HCT116 (cell line): ENCODE measurements at regions not wholly inside any gene's neighbourhood (a gene's known extent, or its start where the extent isn't known, plus 50 kb on each side); places are given as distances from the start of the nearest gene placed in this dataset.

Experiments used
- ATAC-seq: fragments of 200-7000 bp; cut with Tn5 transposase; 2 replicates; pipeline ENCODE4 v1.9.1; 2020; ENCODE audit warnings: mild to moderate bottlenecking, moderate library complexity
- BruUV-seq: library from RNA; stranded (reverse); fragments of 400-500 nt; replicated peaks from 2 replicates; lab custom pipeline; 2021; lab: Mats Ljungman, UMichigan
- CTCF ChIA-PET: fragments of 300-600 bp; sonication (Branson Sonifier 250); formaldehyde crosslinking; loops from one replicate; lab custom pipeline; 2021; ENCODE audit warnings: antibody characterized with exemption; lab: Charles Lee
- POLR2A ChIA-PET: fragments of 300-600, 350-600 bp; sonication (Branson Sonifier 250); formaldehyde crosslinking; loops from one replicate; lab custom pipeline; 2021; ENCODE audit warnings: antibody characterized with exemption; lab: Charles Lee
- RAD21 ChIA-PET, 2 experiments: fragments of 300-600 bp; sonication (Branson Sonifier 250); formaldehyde crosslinking; loops; one replicate each; lab custom pipeline; 2023; ENCODE audit warnings: low total read pairs in 2 of 2; ENCODE audit not compliant: uncharacterized antibody in 2 of 2, unreplicated experiment in 2 of 2, low non-redundant PET in 1 of 2; lab: Charles Lee
- DNase-seq: peaks from one replicate; pipeline ENCODE4 v3.0.0-alpha.2; 2010; ENCODE audit warnings: low read depth, low spot score
- H2AFZ ChIP-seq: fragments of 200-600 bp; shearing (Covaris generic), sonication (generic); 2 replicates; pipeline ENCODE4 v1.6.1; 2017; ENCODE audit warnings: low read depth, mixed run types, mixed read lengths, antibody characterized with exemption, low read length; ENCODE audit not compliant: poor library complexity, severe bottlenecking
- H3K27ac ChIP-seq: 2 replicates; pipeline ENCODE4 v1.5.1; 2012; ENCODE audit warnings: low read depth, low read length
- H3K27me3 ChIP-seq: fragments of 200-600 bp; sonication (generic); 2 replicates; pipeline ENCODE4 v1.6.1; 2016; ENCODE audit warnings: mixed run types, low read length, mixed read lengths; ENCODE audit not compliant: insufficient read depth
- H3K36me3 ChIP-seq, 2 experiments: fragments of 200-500 bp in 1 of 2; fragments of 200-600 bp in 1 of 2; sonication (Bioruptor generic) in 1 of 2; sonication (generic) in 1 of 2; 2 replicates each; pipeline versions ENCODE4 v1.5.1 to v1.6.1; 2014 to 2016; ENCODE audit warnings: low read length in 2 of 2, inconsistent platforms in 1 of 2, mixed read lengths in 1 of 2, mixed run types in 1 of 2; ENCODE audit not compliant: insufficient read depth in 2 of 2, control insufficient read depth in 1 of 2
- H3K4me1 ChIP-seq, 2 experiments: fragments of 200-600 bp in 1 of 2; sonication (generic) in 1 of 2; 2 replicates each; pipeline versions ENCODE4 v1.5.1 to v1.6.1; 2012 to 2017; ENCODE audit warnings: low read length in 2 of 2, inconsistent platforms in 1 of 2, mild to moderate bottlenecking in 1 of 2, mixed read lengths in 1 of 2, mixed run types in 1 of 2, moderate library complexity in 1 of 2; ENCODE audit not compliant: insufficient read depth in 2 of 2, control insufficient read depth in 1 of 2
- H3K4me2 ChIP-seq: fragments of 200-600 bp; sonication (generic); 2 replicates; pipeline ENCODE4 v1.6.1; 2017; ENCODE audit warnings: mixed run types, low read length, mixed read lengths
- H3K4me3 ChIP-seq, 2 experiments: fragments of 200-600 bp in 1 of 2; sonication (generic) in 1 of 2; replicated peaks in 1 of 2; 2 replicates each; pipeline ENCODE4 v1.5.1; 2011 to 2016; ENCODE audit warnings: low read length in 2 of 2, control low read depth in 1 of 2, low read depth in 1 of 2, mild to moderate bottlenecking in 1 of 2, mixed read lengths in 1 of 2, mixed run types in 1 of 2
- H3K79me2 ChIP-seq: fragments of 200-600 bp; sonication (generic); 2 replicates; pipeline ENCODE4 v1.6.1; 2017; ENCODE audit warnings: mild to moderate bottlenecking, mixed run types, low read length, moderate library complexity, mixed read lengths; ENCODE audit not compliant: insufficient read depth
- H3K9ac ChIP-seq: fragments of 200-600 bp; sonication (generic); 2 replicates; pipeline ENCODE4 v1.6.1; 2016; ENCODE audit warnings: low read length, mixed read lengths
- H3K9me2 ChIP-seq: fragments of 200-600 bp; sonication (generic), shearing (Covaris generic); 2 replicates; pipeline ENCODE4 v1.6.1; 2017; ENCODE audit warnings: mixed run types, mild to moderate bottlenecking, moderate library complexity; ENCODE audit not compliant: insufficient read depth
- H3K9me3 ChIP-seq, 2 experiments: fragments of 200-500 bp in 1 of 2; fragments of 200-600 bp in 1 of 2; sonication (Bioruptor generic) in 1 of 2; sonication (generic) in 1 of 2; 2 replicates each; pipeline ENCODE4 v1.6.1; 2014 to 2017; ENCODE audit warnings: low read length in 2 of 2, mixed read lengths in 2 of 2, inconsistent platforms in 1 of 2, low read depth in 1 of 2, mild to moderate bottlenecking in 1 of 2, mixed run types in 1 of 2, moderate library complexity in 1 of 2; ENCODE audit not compliant: control insufficient read depth in 1 of 2, insufficient read depth in 1 of 2
- H4K20me1 ChIP-seq: fragments of 200-600 bp; sonication (generic), shearing (Covaris generic); 2 replicates; pipeline ENCODE4 v1.6.1; 2017; ENCODE audit warnings: mixed run types, mild to moderate bottlenecking, moderate library complexity; ENCODE audit not compliant: insufficient read depth
- ELF1 ChIP-seq: IDR thresholded peaks from 2 replicates; pipeline ENCODE4 v1.6.1; 2012; ENCODE audit warnings: low read depth, borderline replicate concordance
- EZH2 ChIP-seq: fragments of 200-600 bp; sonication (generic); IDR thresholded peaks from 2 replicates; pipeline ENCODE4 v1.6.1; 2017; ENCODE audit warnings: antibody characterized with exemption, mixed run types
- FOSL1 ChIP-seq: IDR thresholded peaks from 2 replicates; pipeline ENCODE4 v1.6.1; 2012; ENCODE audit warnings: low read depth
- POLR2A ChIP-seq: IDR thresholded peaks from 2 replicates; pipeline ENCODE4 v1.7.0; 2011; ENCODE audit warnings: borderline replicate concordance; ENCODE audit not compliant: insufficient read depth, insufficient read length; ENCODE audit errors: extremely low read depth
- POLR2AphosphoS5 ChIP-seq: IDR thresholded peaks from 2 replicates; pipeline ENCODE4 v1.6.1; 2011; ENCODE audit warnings: mild to moderate bottlenecking, low read depth, low read length, moderate library complexity
- SIN3A ChIP-seq: IDR thresholded peaks from 2 replicates; pipeline ENCODE4 v1.6.1; 2012; ENCODE audit warnings: low read depth
- SP1 ChIP-seq: IDR thresholded peaks from 2 replicates; pipeline ENCODE4 v1.6.1; 2012; ENCODE audit warnings: low read depth
- ZFX ChIP-seq: fragments of 450-650 bp; IDR thresholded peaks from 2 replicates; pipeline ENCODE4 v1.6.1; 2017
- ZNF274 ChIP-seq: fragments of 200-500 bp; sonication (Bioruptor generic); IDR thresholded peaks from 2 replicates; pipeline ENCODE4 v1.6.1; 2014; ENCODE audit warnings: mild to moderate bottlenecking, low read depth, low read length, inconsistent platforms
- intact Hi-C: fragments of 100-400 bp; cut with micrococcal nuclease; formaldehyde crosslinking; loops from 2 replicates; pipeline ENCODE4 v1.10.0; 2022
- TF ChIP-seq, protein P1 (sequence below): IDR thresholded peaks from 2 replicates; pipeline ENCODE4 v1.6.1; 2012
- TF ChIP-seq, protein P2 (sequence below): IDR thresholded peaks from 2 replicates; pipeline ENCODE4 v1.6.1; 2012
- TF ChIP-seq, protein P3 (sequence below): IDR thresholded peaks from 2 replicates; pipeline ENCODE4 v1.6.1; 2012; ENCODE audit warnings: low read depth
- TF ChIP-seq, protein P4 (sequence below): IDR thresholded peaks from 2 replicates; pipeline ENCODE4 v1.6.1; 2011; ENCODE audit warnings: mild to moderate bottlenecking, low read length, moderate library complexity; ENCODE audit not compliant: insufficient replicate concordance; ENCODE audit errors: extremely low read depth

DNA sequence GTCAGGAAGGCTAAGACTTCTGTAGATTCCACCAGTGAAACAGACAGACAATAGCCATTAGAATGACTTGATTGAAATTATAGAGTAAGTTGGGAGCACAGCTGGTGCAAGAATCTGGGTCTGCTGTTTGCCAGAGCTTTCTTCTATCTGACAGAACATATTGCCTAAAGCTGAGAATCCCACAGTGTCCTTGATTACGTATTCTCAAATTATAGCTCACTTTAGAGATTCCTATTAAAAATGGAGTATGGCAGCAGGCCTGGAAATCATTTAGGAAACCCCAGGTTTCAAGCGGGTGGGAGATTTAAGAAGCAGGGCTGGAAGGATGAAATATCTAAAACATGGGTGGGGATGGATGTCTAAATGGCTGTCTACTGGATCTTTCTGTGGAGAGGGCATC lies 639.7 kb upstream of the CXADR start:
- BruUV-seq: no TSS peak
- H3K4me1 ChIP-seq: no peaks in the 10 kb centered on the region
- intact Hi-C loops: no loop called here
- no peaks in the 10 kb centered on the region for H3K36me3 ChIP-seq
- no peaks in the 10 kb centered on the region for H4K20me1 ChIP-seq
- H3K4me2 ChIP-seq: no peak overlapping the region
- TF ChIP-seq FOSL1 (no peak), ZFX (no peak)
- ATAC-seq (no peak), DNase-seq (no peak)
- H2AFZ ChIP-seq: no peak overlapping the region
- H3K9me2 ChIP-seq: no peaks in the 10 kb centered on the region
- H3K27ac ChIP-seq: no peak overlapping the region
- RAD21 ChIA-PET: no interaction called here
- H3K9me3 ChIP-seq: peaks cover 24 to 51% of the 10 kb centered on the region in 2 experiments; a peak in 2 of 4 replicates
- no peak overlapping the region for H3K9ac ChIP-seq
- no peak overlapping the region for H3K4me3 ChIP-seq
- POLR2A ChIA-PET: no interaction called here
- no peaks in the 10 kb centered on the region for H3K27me3 ChIP-seq
- H3K79me2 ChIP-seq: no peaks in the 10 kb centered on the region
- CTCF ChIA-PET: no interaction called here

DNA sequence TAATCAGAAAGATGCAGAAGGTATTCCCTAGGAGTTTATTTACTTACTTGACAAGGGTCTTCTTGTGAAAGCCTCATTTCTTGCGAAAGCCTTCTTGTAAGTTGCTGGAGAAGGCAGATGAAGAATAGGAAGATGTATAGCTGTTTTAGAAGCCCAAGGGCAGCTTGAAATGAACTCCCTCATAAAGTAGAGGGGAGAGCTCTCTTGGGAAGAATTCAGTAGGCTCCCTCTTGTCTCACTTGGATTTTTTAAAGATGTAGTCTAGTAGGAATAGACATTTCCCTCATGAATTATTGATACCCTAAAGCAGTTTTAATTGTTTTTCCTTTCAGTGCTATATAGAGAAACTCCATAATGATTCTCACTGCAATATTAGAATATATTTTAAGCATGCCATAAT lies 639.2 kb upstream of the CXADR start:
- Histone ChIP-seq H4K20me1 (no peaks in the 10 kb centered on the region), H3K9ac (no peak overlapping the region), H3K4me2 (no peak overlapping the region), H3K9me2 (no peaks in the 10 kb centered on the region), H3K79me2 (no peaks in the 10 kb centered on the region), H3K36me3 (no peaks in the 10 kb centered on the region), H2AFZ (no peak overlapping the region), H3K27me3 (no peaks in the 10 kb centered on the region), H3K4me1 (no peaks in the 10 kb centered on the region), H3K27ac (no peak overlapping the region), H3K4me3 (no peak overlapping the region), H3K9me3 (peaks cover 21 to 48% of the 10 kb centered on the region in 2 experiments; a peak in 2 of 4 replicates)
- ChIA-PET RAD21 (no interaction called here), CTCF (no interaction called here), POLR2A (no interaction called here)
- BruUV-seq: no TSS peak
- ATAC-seq (no peak), DNase-seq (no peak)
- intact Hi-C loops: no loop called here
- TF ChIP-seq, protein P1, sequence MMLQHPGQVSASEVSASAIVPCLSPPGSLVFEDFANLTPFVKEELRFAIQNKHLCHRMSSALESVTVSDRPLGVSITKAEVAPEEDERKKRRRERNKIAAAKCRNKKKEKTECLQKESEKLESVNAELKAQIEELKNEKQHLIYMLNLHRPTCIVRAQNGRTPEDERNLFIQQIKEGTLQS: no peak
- TF ChIP-seq, protein P2, sequence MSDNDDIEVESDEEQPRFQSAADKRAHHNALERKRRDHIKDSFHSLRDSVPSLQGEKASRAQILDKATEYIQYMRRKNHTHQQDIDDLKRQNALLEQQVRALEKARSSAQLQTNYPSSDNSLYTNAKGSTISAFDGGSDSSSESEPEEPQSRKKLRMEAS: no peak
- TF ChIP-seq POLR2AphosphoS5: no peak
- TF ChIP-seq SP1: no peak
- TF ChIP-seq, protein P3, sequence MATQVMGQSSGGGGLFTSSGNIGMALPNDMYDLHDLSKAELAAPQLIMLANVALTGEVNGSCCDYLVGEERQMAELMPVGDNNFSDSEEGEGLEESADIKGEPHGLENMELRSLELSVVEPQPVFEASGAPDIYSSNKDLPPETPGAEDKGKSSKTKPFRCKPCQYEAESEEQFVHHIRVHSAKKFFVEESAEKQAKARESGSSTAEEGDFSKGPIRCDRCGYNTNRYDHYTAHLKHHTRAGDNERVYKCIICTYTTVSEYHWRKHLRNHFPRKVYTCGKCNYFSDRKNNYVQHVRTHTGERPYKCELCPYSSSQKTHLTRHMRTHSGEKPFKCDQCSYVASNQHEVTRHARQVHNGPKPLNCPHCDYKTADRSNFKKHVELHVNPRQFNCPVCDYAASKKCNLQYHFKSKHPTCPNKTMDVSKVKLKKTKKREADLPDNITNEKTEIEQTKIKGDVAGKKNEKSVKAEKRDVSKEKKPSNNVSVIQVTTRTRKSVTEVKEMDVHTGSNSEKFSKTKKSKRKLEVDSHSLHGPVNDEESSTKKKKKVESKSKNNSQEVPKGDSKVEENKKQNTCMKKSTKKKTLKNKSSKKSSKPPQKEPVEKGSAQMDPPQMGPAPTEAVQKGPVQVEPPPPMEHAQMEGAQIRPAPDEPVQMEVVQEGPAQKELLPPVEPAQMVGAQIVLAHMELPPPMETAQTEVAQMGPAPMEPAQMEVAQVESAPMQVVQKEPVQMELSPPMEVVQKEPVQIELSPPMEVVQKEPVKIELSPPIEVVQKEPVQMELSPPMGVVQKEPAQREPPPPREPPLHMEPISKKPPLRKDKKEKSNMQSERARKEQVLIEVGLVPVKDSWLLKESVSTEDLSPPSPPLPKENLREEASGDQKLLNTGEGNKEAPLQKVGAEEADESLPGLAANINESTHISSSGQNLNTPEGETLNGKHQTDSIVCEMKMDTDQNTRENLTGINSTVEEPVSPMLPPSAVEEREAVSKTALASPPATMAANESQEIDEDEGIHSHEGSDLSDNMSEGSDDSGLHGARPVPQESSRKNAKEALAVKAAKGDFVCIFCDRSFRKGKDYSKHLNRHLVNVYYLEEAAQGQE: no peak
- TF ChIP-seq, protein P4, sequence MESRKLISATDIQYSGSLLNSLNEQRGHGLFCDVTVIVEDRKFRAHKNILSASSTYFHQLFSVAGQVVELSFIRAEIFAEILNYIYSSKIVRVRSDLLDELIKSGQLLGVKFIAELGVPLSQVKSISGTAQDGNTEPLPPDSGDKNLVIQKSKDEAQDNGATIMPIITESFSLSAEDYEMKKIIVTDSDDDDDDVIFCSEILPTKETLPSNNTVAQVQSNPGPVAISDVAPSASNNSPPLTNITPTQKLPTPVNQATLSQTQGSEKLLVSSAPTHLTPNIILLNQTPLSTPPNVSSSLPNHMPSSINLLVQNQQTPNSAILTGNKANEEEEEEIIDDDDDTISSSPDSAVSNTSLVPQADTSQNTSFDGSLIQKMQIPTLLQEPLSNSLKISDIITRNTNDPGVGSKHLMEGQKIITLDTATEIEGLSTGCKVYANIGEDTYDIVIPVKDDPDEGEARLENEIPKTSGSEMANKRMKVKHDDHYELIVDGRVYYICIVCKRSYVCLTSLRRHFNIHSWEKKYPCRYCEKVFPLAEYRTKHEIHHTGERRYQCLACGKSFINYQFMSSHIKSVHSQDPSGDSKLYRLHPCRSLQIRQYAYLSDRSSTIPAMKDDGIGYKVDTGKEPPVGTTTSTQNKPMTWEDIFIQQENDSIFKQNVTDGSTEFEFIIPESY: no peak
- no peak for TF ChIP-seq SIN3A
- TF ChIP-seq ELF1: no peak
- TF ChIP-seq ZNF274: no peak
- TF ChIP-seq EZH2: no peak
- TF ChIP-seq POLR2A: no peak
